MM.1S (cell line): ENCODE measurements at regions not wholly inside any gene's neighbourhood (a gene's known extent, or its start where the extent isn't known, plus 50 kb on each side); places are given as distances from the start of the nearest gene placed in this dataset.

Source experiments
- CTCF ChIP-seq: fragments of 300-600 bp; sonication (generic); IDR thresholded peaks from 2 replicates; pipeline ENCODE4 v1.5.1; 2016; ENCODE audit warnings: antibody characterized with exemption, low read length, mixed read lengths
- EZH2 ChIP-seq: fragments of 300-600 bp; sonication (generic); optimal IDR thresholded peaks from 2 replicates; pipeline ENCODE3; 2017; ENCODE audit warnings: low read depth, mild to moderate bottlenecking, antibody characterized with exemption, low read length, mixed read lengths
- EZH2phosphoT487 ChIP-seq: fragments of 300-600 bp; sonication (generic); IDR thresholded peaks from 2 replicates; pipeline ENCODE4 v1.6.1; 2018; ENCODE audit warnings: antibody characterized with exemption, low read length

- TF ChIP-seq CTCF (no peak), EZH2 (no peak), EZH2phosphoT487 (no peak)
These were observed 75.2 kb upstream of the EXOC1L start for GRCh38 chr4:55744369-55744768.
